Neural cell (in vitro differentiated cells): ENCODE measurements at regions not wholly inside any gene's neighbourhood (a gene's known extent, or its start where the extent isn't known, plus 50 kb on each side); places are given as distances from the start of the nearest gene placed in this dataset.

Experiments
- H2AFZ ChIP-seq: fragments of 200-600, 300-800 bp; sonication (generic), shearing (Covaris generic); 2 replicates; pipeline ENCODE4 v1.6.0; 2014; ENCODE audit warnings: low read depth, mild to moderate bottlenecking, antibody characterized with exemption, low read length, moderate library complexity
- H3F3A ChIP-seq: fragments of 200-600 bp; shearing (Covaris generic); 2 replicates; pipeline ENCODE4 v1.6.1; 2016; ENCODE audit warnings: mild to moderate bottlenecking, moderate library complexity, mixed read lengths, antibody characterized with exemption, low read length; ENCODE audit not compliant: insufficient read depth, poor library complexity, severe bottlenecking
- H3K27ac ChIP-seq: fragments of 200-600, 300-800 bp; sonication (generic), shearing (Covaris generic); 2 replicates; pipeline ENCODE4 v1.5.1; 2014; ENCODE audit warnings: mild to moderate bottlenecking, low read length, moderate library complexity
- H3K27me3 ChIP-seq: fragments of 300-800, 200-600 bp; sonication (generic), shearing (Covaris generic); 2 replicates; pipeline ENCODE4 v1.6.0; 2014; ENCODE audit warnings: mild to moderate bottlenecking, low read depth, low read length, moderate library complexity; ENCODE audit not compliant: insufficient read depth
- H3K36me3 ChIP-seq: fragments of 300-800, 200-600 bp; sonication (generic), shearing (Covaris generic); 2 replicates; pipeline ENCODE4 v1.5.1; 2014; ENCODE audit warnings: mild to moderate bottlenecking, antibody characterized with exemption, low read length, moderate library complexity; ENCODE audit not compliant: insufficient read depth
- H3K4me2 ChIP-seq: fragments of 300-800, 200-600 bp; sonication (generic), shearing (Covaris generic); 2 replicates; pipeline ENCODE4 v1.6.0; 2014; ENCODE audit warnings: mild to moderate bottlenecking, low read length
- H3K4me3 ChIP-seq: fragments of 300-800, 200-600 bp; sonication (generic), shearing (Covaris generic); 2 replicates; pipeline ENCODE4 v1.5.1; 2014; ENCODE audit warnings: mild to moderate bottlenecking, low read length, moderate library complexity
- H3K79me2 ChIP-seq: fragments of 200-600 bp; shearing (Covaris generic); replicated peaks from 2 replicates; pipeline ENCODE4 v1.6.0; 2014; ENCODE audit warnings: mild to moderate bottlenecking, low read length, moderate library complexity; ENCODE audit not compliant: insufficient read depth
- H3K9ac ChIP-seq: fragments of 300-800, 200-600 bp; sonication (generic), shearing (Covaris generic); 2 replicates; pipeline ENCODE4 v1.6.1; 2016; ENCODE audit warnings: mild to moderate bottlenecking, low read length, mixed read lengths
- H3K9me2 ChIP-seq: fragments of 200-600 bp; shearing (Covaris generic); 2 replicates; pipeline ENCODE4 v1.6.1; 2016; ENCODE audit warnings: mild to moderate bottlenecking, low read length, mixed read lengths; ENCODE audit not compliant: insufficient read depth
- H3K9me3 ChIP-seq: fragments of 200-600, 300-800 bp; sonication (generic), shearing (Covaris generic); 2 replicates; pipeline ENCODE4 v1.6.1; 2016; ENCODE audit warnings: mild to moderate bottlenecking, mixed run types, low read length, moderate library complexity, mixed read lengths
- H4K20me1 ChIP-seq: fragments of 200-600 bp; shearing (Covaris generic); 2 replicates; pipeline ENCODE4 v1.6.1; 2016; ENCODE audit warnings: mild to moderate bottlenecking, mixed run types; ENCODE audit not compliant: insufficient read depth
- CTCF ChIP-seq: fragments of 450-650 bp; IDR thresholded peaks from 2 replicates; pipeline ENCODE4 v1.5.1; 2014; ENCODE audit warnings: antibody characterized with exemption, mild to moderate bottlenecking, moderate library complexity; ENCODE audit not compliant: poor library complexity, severe bottlenecking
- EP300 ChIP-seq: fragments of 450-650 bp; conservative IDR thresholded peaks from 2 replicates; pipeline ENCODE4 v1.6.1; 2014; ENCODE audit warnings: antibody characterized with exemption, mild to moderate bottlenecking, moderate library complexity; ENCODE audit not compliant: poor library complexity, severe bottlenecking
- EZH2 ChIP-seq: fragments of 200-600, 300-800 bp; shearing (Covaris generic), sonication (generic); IDR thresholded peaks from 2 replicates; pipeline ENCODE4 v1.6.1; 2014; ENCODE audit warnings: antibody characterized with exemption, low read length, borderline replicate concordance, mild to moderate bottlenecking; ENCODE audit not compliant: insufficient read depth, poor library complexity, severe bottlenecking
- MXI1 ChIP-seq: fragments of 450-650 bp; conservative IDR thresholded peaks from 2 replicates; pipeline ENCODE4 v1.6.1; 2014; ENCODE audit warnings: antibody characterized with exemption, mild to moderate bottlenecking; ENCODE audit not compliant: poor library complexity, severe bottlenecking
- POLR2AphosphoS5 ChIP-seq: IDR thresholded peaks from 2 replicates; pipeline ENCODE4 v1.6.1; 2012
- RAD21 ChIP-seq: fragments of 450-650 bp; conservative IDR thresholded peaks from 2 replicates; pipeline ENCODE4 v1.6.1; 2014; ENCODE audit warnings: antibody characterized with exemption, mild to moderate bottlenecking, moderate library complexity
- SMC3 ChIP-seq: fragments of 450-650 bp; conservative IDR thresholded peaks from 2 replicates; pipeline ENCODE4 v1.6.1; 2014; ENCODE audit warnings: antibody characterized with exemption, mild to moderate bottlenecking, moderate library complexity; ENCODE audit not compliant: poor library complexity
- TAF1 ChIP-seq: IDR thresholded peaks from 2 replicates; pipeline ENCODE4 v1.6.1; 2012; ENCODE audit warnings: low read depth
- TF ChIP-seq, protein P1 (sequence below): IDR thresholded peaks from 2 replicates; pipeline ENCODE4 v1.6.1; 2012; ENCODE audit warnings: borderline replicate concordance

GRCh38 chr4:124940387-124940786 lies 227.9 kb upstream of the ANKRD50 start:
- Histone ChIP-seq H2AFZ (no peak overlapping the region), H3K4me3 (no peak overlapping the region), H3K4me2 (no peak overlapping the region), H3K9ac (no peak overlapping the region), H3K36me3 (no peaks in the 10 kb centered on the region), H3K9me2 (no peaks in the 10 kb centered on the region), H3K27ac (no peak overlapping the region), H3F3A (no peaks in the 10 kb centered on the region), H4K20me1 (no peaks in the 10 kb centered on the region), H3K79me2 (no peaks in the 10 kb centered on the region), H3K9me3 (no peaks in the 10 kb centered on the region), H3K27me3 (no peaks in the 10 kb centered on the region)
- TF ChIP-seq EZH2 (no peak), CTCF (no peak), POLR2AphosphoS5 (no peak), MXI1 (no peak)
- TF ChIP-seq, protein P1, sequence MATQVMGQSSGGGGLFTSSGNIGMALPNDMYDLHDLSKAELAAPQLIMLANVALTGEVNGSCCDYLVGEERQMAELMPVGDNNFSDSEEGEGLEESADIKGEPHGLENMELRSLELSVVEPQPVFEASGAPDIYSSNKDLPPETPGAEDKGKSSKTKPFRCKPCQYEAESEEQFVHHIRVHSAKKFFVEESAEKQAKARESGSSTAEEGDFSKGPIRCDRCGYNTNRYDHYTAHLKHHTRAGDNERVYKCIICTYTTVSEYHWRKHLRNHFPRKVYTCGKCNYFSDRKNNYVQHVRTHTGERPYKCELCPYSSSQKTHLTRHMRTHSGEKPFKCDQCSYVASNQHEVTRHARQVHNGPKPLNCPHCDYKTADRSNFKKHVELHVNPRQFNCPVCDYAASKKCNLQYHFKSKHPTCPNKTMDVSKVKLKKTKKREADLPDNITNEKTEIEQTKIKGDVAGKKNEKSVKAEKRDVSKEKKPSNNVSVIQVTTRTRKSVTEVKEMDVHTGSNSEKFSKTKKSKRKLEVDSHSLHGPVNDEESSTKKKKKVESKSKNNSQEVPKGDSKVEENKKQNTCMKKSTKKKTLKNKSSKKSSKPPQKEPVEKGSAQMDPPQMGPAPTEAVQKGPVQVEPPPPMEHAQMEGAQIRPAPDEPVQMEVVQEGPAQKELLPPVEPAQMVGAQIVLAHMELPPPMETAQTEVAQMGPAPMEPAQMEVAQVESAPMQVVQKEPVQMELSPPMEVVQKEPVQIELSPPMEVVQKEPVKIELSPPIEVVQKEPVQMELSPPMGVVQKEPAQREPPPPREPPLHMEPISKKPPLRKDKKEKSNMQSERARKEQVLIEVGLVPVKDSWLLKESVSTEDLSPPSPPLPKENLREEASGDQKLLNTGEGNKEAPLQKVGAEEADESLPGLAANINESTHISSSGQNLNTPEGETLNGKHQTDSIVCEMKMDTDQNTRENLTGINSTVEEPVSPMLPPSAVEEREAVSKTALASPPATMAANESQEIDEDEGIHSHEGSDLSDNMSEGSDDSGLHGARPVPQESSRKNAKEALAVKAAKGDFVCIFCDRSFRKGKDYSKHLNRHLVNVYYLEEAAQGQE, result no peak

DNA sequence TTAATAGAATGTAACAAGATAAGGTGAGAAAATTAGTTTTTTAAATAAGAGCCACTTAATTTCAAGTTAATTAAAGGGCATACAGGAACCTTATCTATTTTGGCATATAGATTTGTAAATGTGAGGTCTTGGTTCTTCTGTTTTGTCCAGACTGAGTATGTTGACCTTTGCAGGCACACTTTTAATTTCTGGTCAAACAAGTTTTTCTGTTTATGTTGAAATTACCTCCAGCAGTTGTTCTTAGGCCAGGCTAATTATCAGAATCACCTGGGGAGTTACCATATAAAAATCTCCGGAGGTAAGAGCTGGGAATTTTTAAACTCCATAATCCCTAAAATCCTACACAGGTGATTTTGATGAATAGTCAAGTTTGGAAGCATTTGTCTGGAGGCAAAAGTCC lies 227.4 kb upstream of the ANKRD50 start:
- H3K9me3 ChIP-seq, result no peaks in the 10 kb centered on the region
- H3K79me2 ChIP-seq, result no peaks in the 10 kb centered on the region
- no peaks in the 10 kb centered on the region for H3F3A ChIP-seq
- no peaks in the 10 kb centered on the region for H3K9me2 ChIP-seq
- no peak overlapping the region for H2AFZ ChIP-seq
- H3K9ac ChIP-seq, result no peak overlapping the region
- no peak overlapping the region for H3K27ac ChIP-seq
- H4K20me1 ChIP-seq, result no peaks in the 10 kb centered on the region
- H3K4me2 ChIP-seq, result no peak overlapping the region
- H3K4me3 ChIP-seq, result no peak overlapping the region
- TF ChIP-seq CTCF, result no peak
- TF ChIP-seq EP300, result no peak
- no peak for TF ChIP-seq MXI1
- TF ChIP-seq EZH2, result no peak
- no peak for TF ChIP-seq TAF1
- TF ChIP-seq, protein P1, result no peak
- no peak for TF ChIP-seq POLR2AphosphoS5
- TF ChIP-seq RAD21, result no peak
- no peak for TF ChIP-seq SMC3
- no peaks in the 10 kb centered on the region for H3K36me3 ChIP-seq
- H3K27me3 ChIP-seq, result no peaks in the 10 kb centered on the region
